Activated CD4-positive, CD25-positive, alpha-beta regulatory T cell treated with anti-CD3 and anti-CD28 coated beads, Interleukin-2, amount 50 U/mL, for 72 hours (primary cell): ENCODE measurements at regions not wholly inside any gene's neighbourhood (a gene's known extent, or its start where the extent isn't known, plus 50 kb on each side); places are given as distances from the start of the nearest gene placed in this dataset.

Experiments
- DNase-seq: peaks from one replicate; pipeline ENCODE4 v3.0.0; 2021

GRCh38 chr20:24097506-24098245 is 109.1 kb upstream of the GGTLC1 start:
- no peak for DNase-seq

GRCh38 chr20:24096864-24097450 is 108.4 kb upstream of the GGTLC1 start:
- no peak for DNase-seq

- no peak for DNase-seq
Measured at GRCh38 chr20:24096264-24096663, 107.7 kb upstream of the GGTLC1 start.

- no peak for DNase-seq
Measured at GRCh38 chr20:24095756-24096155, 107.2 kb upstream of the GGTLC1 start.

- no peak for DNase-seq
Measured at GRCh38 chr20:24095303-24095702, 106.7 kb upstream of the GGTLC1 start.

- DNase-seq: no peak
Measured at GRCh38 chr20:24089576-24089975, 101.0 kb upstream of the GGTLC1 start.

GRCh38 chr20:24086121-24086520 is 97.5 kb upstream of the GGTLC1 start:
- DNase-seq: no peak

GRCh38 chr20:24084281-24084680 is 95.7 kb upstream of the GGTLC1 start:
- DNase-seq: no peak

- DNase-seq: no peak
Measured at GRCh38 chr20:24081077-24081476, 92.5 kb upstream of the GGTLC1 start.

GRCh38 chr20:24079661-24080412 is 91.3 kb upstream of the GGTLC1 start:
- DNase-seq: no peak

GRCh38 chr20:24077145-24077544 is 88.6 kb upstream of the GGTLC1 start:
- DNase-seq: no peak

- no peak for DNase-seq
Measured at GRCh38 chr20:24070679-24071078, 82.1 kb upstream of the GGTLC1 start.

GRCh38 chr20:24066076-24066700 is 77.6 kb upstream of the GGTLC1 start:
- no peak for DNase-seq

- no peak for DNase-seq
Measured at GRCh38 chr20:24064915-24065314, 76.3 kb upstream of the GGTLC1 start.

- no peak for DNase-seq
Measured at GRCh38 chr20:24064092-24064491, 75.5 kb upstream of the GGTLC1 start.

GRCh38 chr20:24063100-24063499 is 74.5 kb upstream of the GGTLC1 start:
- no peak for DNase-seq

GRCh38 chr20:24060851-24061590 is 72.4 kb upstream of the GGTLC1 start:
- DNase-seq: no peak

GRCh38 chr20:24059174-24059573 is 70.6 kb upstream of the GGTLC1 start:
- DNase-seq: no peak

- no peak for DNase-seq
Measured at GRCh38 chr20:24056491-24056890, 67.9 kb upstream of the GGTLC1 start.

GRCh38 chr20:24052599-24053275 is 64.2 kb upstream of the GGTLC1 start:
- no peak for DNase-seq

GRCh38 chr20:24051160-24051559 is 62.6 kb upstream of the GGTLC1 start:
- no peak for DNase-seq

- DNase-seq: no peak
Measured at GRCh38 chr20:24050119-24050518, 61.5 kb upstream of the GGTLC1 start.
